HepG2 (cell line): ENCODE measurements at regions not wholly inside any gene's neighbourhood (a gene's known extent, or its start where the extent isn't known, plus 50 kb on each side); places are given as distances from the start of the nearest gene placed in this dataset.
"Not testable (repeated sequence)": the region's sequence is repeated elsewhere in the genome, so short reads cannot be mapped to it uniquely, and the experiment has no call there.

Experiments used
- CEBPB ChIP-seq: IDR thresholded peaks from 2 replicates; pipeline ENCODE4 v1.6.1; 2011; ENCODE audit warnings: low read depth, low read length, improper control_type of control experiment, borderline replicate concordance
- CTCF ChIP-seq: sonication (generic); formaldehyde crosslinking; IDR thresholded peaks from 2 replicates; pipeline ENCODE4 v1.5.0; 2020; ENCODE audit warnings: mild to moderate bottlenecking, missing genetic modification reagents, moderate library complexity
- ERF ChIP-seq: IDR thresholded peaks from 2 replicates; pipeline ENCODE4 v1.6.1; 2018; ENCODE audit warnings: missing biosample characterization, missing genetic modification reagents
- KDM5B ChIP-seq: sonication (generic); formaldehyde crosslinking; IDR thresholded peaks from 2 replicates; pipeline ENCODE4 v1.4.0; 2020; ENCODE audit warnings: missing genetic modification reagents, mild to moderate bottlenecking, borderline replicate concordance
- POLR2AphosphoS2 ChIP-seq: IDR thresholded peaks from 2 replicates; pipeline ENCODE4 v1.6.1; 2011; ENCODE audit warnings: low read depth, low read length, improper control_type of control experiment
- RARA ChIP-seq: IDR thresholded peaks from 2 replicates; pipeline ENCODE4 v1.6.1; 2016; ENCODE audit warnings: missing genetic modification reagents, missing compliant biosample characterization
- SNAI1 ChIP-seq: sonication (generic); formaldehyde crosslinking; IDR thresholded peaks from 2 replicates; pipeline ENCODE4 v1.5.0; 2020; ENCODE audit warnings: mild to moderate bottlenecking, missing genetic modification reagents, borderline replicate concordance
- TCF7L2 ChIP-seq: IDR thresholded peaks from 2 replicates; pipeline ENCODE4 v1.6.1; 2011; ENCODE audit warnings: mild to moderate bottlenecking, low read depth, low read length, moderate library complexity
- TRIM24 ChIP-seq: sonication (generic); formaldehyde crosslinking; IDR thresholded peaks from 2 replicates; pipeline ENCODE4 v1.8.0; 2022; ENCODE audit warnings: mild to moderate bottlenecking, missing genetic modification reagents
- ZNF550 ChIP-seq: sonication (generic); formaldehyde crosslinking; IDR thresholded peaks from 2 replicates; pipeline ENCODE4 v1.4.0; 2020; ENCODE audit warnings: mild to moderate bottlenecking, missing genetic modification reagents, borderline replicate concordance
- ZNF597 ChIP-seq: sonication (generic); formaldehyde crosslinking; IDR thresholded peaks from 2 replicates; pipeline ENCODE4 v1.5.0; 2020; ENCODE audit warnings: missing genetic modification reagents
- ZNF639 ChIP-seq: conservative IDR thresholded peaks from 2 replicates; pipeline ENCODE4 v1.6.1; 2018; ENCODE audit warnings: missing genetic modification reagents

- TF ChIP-seq CTCF (CRISPR knock-in tag); RARA (CRISPR knock-in tag); POLR2AphosphoS2; KDM5B (CRISPR knock-in tag); ERF (CRISPR knock-in tag); SNAI1 (CRISPR knock-in tag); CEBPB; ZNF639; ZNF597; TRIM24; TCF7L2; ZNF550 (CRISPR knock-in tag): not testable (repeated sequence)
Observed at GRCh38 chr20:26252311-26252975, 555.8 kb upstream of the ZNF337 start.
